GM21367 (cell line): ENCODE measurements at regions not wholly inside any gene's neighbourhood (a gene's known extent, or its start where the extent isn't known, plus 50 kb on each side); places are given as distances from the start of the nearest gene placed in this dataset.

ENCODE experiments used
- ATAC-seq: cut with Tn5 transposase; IDR thresholded peaks from one replicate; pipeline ENCODE4 v1.9.1; 2021; ENCODE audit not compliant: unreplicated experiment

DNA sequence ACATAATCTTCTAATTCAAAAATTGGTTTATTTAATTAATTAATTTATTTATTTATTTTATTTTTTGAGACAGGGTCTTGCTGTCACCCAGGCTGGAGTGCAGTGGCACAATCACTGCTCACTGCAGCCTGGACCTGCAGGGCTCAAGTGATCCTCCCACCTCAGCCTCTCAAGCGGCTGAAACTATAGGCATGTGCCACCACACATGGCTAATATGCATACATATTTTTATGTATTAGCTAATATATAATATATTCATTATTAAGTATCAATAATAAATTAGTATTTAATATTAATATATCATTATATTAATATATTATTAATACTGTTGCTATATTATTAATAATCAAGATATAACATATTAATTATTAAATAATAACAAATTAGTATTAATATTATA lies 406.7 kb downstream of the GPATCH2 start:
- no peak for ATAC-seq

GRCh38 chr1:217214551-217214950 lies 416.3 kb downstream of the GPATCH2 start:
- no peak for ATAC-seq

DNA sequence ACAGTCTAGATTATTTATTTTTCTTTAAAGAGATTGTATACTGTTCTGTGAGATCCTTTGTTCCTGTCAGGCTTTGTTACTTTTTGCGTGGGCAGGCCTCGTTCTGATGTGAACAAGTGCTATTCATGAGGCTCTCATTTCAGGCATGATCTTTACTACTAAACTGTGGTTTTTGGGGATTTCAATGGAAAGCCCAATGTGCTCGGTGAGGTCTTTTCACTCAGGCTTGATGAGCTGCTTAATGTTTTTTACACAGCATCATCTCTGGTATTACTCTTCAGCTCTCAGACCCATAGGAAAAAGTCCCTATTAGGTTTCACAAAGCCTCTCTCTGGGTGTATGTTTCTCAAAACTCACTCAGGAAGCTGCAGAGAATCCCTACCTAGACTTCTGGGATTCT lies 419.4 kb downstream of the GPATCH2 start:
- no peak for ATAC-seq

GRCh38 chr1:217205578-217205977 lies 425.3 kb downstream of the GPATCH2 start:
- no peak for ATAC-seq

DNA sequence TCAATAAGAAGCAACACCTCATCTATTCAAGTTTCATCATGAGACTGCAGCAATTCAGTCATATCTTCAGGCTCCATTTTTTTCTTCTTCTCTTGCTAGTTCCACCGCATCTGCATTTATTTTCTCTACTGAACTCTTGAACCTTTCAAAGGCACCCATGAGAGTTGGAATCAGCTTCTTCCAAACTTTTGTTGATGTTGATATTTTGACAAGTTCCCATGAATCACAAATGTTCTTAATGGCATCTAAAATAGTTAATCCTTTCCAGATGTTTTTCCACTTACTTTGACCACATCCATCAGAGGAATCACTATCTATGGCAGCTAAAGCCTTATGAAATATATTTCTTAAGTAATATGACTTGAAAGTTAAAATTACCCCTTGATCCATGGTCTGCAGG lies 434.3 kb downstream of the GPATCH2 start:
- ATAC-seq = no peak

DNA sequence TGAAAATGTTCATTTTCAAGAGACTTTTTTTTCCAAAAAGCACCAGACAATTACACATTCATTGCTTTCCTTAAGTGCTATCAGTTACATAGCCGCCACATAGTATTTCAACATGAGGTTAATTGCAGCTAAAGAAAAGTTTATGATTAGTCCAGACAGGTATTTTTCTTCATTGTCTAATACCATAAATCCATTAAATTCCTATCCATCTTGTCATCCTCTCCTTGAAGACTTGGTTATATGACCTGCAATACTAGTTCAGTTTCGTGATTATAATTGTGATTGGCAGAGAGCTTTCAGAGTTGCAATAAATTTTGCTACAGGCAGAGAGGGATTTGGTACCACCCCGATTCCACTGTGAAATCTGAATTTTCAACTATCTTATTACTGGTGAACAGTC lies 437.7 kb downstream of the GPATCH2 start:
- no peak for ATAC-seq

DNA sequence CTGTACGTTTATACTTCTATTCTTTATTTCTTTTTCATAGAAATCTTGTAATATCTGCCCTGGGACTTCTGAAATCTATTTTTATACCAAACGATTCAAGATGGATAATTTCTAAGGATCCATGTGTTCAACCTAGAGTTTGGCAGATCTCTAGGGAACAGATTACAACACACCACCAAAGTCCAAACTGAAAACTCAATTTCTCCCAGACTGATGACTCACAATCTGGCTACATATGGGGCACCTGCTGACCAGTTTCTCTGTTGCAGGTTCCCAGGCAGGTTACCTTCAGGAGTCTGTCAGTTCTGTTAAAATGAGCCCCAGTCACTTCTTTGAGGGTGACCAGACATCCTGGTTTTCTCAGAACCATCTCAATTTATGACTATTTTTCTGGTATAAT lies 439.4 kb downstream of the GPATCH2 start:
- ATAC-seq = no peak

DNA sequence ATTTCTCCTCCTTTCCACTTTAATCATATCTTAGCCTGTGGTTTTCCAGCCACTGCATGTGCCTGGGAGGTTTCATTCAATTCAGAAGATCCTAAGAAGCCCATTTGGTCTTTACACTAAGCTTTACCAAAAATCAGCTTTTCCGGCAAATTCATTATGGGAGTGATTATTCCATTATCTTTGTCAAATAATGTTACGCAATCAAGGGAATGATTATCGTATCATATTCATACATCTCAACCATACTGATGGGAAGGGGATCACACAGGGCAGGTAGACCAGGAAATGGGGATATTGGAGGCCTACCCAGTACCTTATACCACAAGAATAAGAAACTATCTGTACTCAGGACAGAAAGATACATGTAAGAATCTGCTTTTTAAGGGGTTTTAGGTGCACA lies 440.5 kb downstream of the GPATCH2 start:
- ATAC-seq = no peak

- no peak for ATAC-seq
These were observed 441.5 kb downstream of the GPATCH2 start for GRCh38 chr1:217189362-217189761.

DNA sequence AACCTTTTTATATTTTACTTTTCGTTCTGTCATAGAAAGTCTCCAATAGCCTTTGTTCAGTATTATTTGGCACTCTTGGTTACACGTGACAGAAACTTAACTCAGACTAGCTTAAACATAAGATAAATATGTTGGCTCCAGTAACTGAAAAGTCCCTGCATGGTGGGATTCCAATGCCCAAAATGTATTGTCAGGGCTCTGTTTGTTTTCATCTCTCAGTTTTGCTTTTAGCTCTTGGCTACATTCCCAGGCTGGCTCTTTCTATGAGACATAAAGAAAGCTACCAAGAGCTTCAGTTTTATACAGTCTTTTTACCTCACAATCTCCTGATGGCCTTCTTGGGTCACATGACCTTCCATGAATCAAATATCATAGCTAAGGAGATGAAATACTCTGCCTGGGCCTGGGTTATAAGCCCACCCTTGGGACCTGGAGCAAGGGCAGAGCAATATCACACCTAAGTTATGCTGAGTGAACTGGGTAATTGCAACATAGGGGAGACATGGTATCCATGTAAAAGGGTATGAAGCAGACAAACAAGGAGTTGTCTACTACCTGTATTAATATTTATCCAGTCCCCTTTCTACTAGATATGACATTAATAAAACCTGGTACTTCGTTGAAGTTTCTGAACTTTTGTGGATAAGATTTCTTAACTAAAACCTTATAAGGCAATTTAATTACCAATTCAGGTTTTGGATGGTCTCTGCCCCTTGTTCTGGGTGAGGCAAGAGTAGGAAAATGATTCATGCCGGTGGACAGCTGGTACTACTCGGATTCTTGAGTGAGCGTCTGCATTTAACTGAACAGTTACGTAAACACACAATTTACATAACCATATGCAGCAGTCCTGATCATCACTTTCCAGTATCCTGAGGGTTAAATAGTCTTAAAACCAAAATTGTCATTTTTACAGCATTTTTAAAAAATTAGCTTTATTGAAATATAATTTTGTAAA lies 442.3 kb downstream of the GPATCH2 start:
- ATAC-seq = no peak

DNA sequence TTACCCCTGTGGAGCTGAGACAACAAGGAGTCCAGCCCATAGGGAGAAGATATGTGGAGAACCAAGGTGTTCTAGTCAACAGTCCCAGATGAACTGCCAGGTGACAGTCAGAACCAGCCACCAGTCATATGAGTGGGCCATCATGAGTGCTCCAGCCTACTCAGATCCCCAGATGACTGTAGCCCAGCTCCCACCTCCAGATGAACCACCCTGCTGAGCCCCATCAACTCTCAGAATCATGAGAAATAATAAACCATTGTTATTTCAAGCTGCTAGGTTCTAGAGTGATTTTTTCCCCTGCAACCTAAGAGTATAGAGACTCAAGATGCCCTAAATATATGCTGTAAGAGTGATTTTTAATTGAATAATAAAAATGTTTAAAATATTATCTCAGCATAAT lies 444.2 kb downstream of the GPATCH2 start:
- ATAC-seq = no peak

- ATAC-seq = no peak
These were observed 446.0 kb downstream of the GPATCH2 start for GRCh38 chr1:217184854-217185253.

GRCh38 chr1:217182992-217183391 lies 447.9 kb downstream of the GPATCH2 start:
- ATAC-seq = no peak

GRCh38 chr1:217181756-217182155 lies 449.1 kb downstream of the GPATCH2 start:
- ATAC-seq = no peak

DNA sequence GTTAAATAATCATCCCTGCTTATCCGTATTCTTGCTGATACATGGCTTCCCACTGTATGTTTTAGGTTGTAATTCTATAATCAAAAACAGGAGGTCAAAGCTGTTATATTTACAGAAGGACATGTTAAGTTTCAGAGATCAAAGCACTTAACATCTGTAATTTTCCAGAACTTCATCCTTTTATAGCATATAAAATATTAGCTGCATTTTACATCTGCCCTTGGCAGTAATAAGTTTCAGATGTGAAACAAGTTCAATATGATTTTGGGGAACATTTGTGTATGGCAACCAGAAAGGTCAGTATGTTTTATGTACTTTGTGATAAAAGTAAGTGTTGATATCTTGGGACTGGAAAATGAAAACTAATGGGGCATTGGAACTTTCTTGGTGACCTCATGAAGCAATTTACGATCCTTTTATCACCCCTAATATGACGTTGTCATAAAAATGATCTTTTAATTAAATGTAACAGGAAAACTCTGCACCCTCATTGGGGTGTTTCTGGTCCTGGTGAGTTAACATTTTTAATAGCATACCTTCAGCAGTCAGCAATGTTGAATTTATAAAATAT lies 449.6 kb downstream of the GPATCH2 start:
- ATAC-seq = no peak

DNA sequence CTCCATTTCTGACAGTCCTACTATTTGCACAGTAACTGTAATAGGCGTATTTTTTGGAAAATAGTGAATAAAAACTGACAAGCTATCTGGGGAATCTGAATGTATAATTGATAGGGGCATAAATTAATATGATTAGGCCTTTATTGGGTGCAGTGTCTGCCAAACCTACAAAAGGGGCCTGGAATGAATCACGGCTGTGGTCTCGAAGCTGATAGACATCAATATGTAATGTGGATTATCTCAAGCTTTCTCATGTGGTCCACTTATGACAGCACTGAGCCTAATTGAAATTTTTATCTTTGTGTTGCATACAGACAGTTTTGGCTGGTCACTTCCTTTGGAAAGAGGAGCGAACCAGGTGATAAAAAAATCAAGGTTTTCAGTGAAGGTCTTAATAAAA lies 450.4 kb downstream of the GPATCH2 start:
- ATAC-seq = no peak

GRCh38 chr1:217164403-217164802 lies 441.2 kb upstream of the ESRRG start:
- ATAC-seq = no peak

GRCh38 chr1:217153361-217153760 lies 430.1 kb upstream of the ESRRG start:
- no peak for ATAC-seq

DNA sequence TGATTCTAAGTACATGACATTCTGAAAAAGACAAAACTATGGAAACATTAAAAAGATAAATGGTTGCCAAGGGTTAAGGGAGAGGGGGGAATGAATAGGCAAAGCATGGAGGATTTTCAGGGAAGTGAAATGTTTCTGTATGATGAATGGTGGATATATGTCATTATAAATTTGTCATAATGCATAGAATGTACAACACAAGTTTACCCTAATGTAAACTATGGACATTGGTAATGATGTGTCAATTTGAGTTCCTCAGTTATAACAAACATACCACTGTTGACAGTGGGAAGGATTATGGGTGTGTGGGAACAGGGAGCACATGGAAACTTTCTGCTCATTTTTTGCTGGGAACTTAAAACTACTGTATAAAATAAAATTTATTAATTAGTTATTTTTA lies 427.1 kb upstream of the ESRRG start:
- ATAC-seq = no peak

DNA sequence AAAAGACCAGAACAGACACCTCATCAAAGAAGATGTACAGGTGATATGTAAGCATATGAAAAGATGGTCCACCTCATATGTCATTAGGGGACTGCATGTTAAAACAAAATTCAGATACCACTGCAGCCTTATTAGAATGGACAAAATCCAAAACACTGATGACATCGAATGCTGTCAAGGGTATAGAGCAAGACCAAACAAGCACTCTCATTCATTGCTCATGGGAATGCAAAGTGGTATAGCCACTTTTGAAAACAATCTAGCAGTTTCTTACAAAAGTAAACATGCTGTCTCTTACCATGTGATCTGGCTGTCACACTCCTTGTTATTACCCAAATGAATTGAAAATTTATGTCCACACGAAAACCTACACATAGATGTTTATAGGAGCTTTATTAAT lies 426.6 kb upstream of the ESRRG start:
- ATAC-seq = no peak

DNA sequence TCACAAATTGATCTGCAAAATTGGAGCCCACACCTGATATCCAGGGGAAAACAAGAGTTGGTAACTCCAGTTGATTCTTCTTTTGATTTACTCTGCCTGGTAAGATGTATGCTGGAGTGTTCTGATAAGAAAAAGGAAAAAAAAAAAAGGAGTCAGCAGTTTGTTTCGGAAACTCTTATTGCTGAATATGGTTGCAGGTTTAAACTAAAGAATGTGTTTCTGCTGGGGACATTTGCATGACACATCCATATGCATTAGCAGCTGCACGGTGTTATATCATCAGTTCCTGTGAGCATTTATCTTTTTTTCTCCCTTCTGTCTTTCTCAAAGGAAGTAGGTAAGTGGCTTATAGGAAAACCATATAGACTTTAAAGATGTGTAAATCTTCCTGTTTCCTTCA lies 418.5 kb upstream of the ESRRG start:
- no peak for ATAC-seq

- no peak for ATAC-seq
These were observed 417.0 kb upstream of the ESRRG start for GRCh38 chr1:217140041-217140901.
